ENCODE measurements at regions not wholly inside any gene's neighbourhood (a gene's known extent, or its start where the extent isn't known, plus 50 kb on each side); places are given as distances from the start of the nearest gene placed in this dataset.
"Not testable (repeated sequence)": the region's sequence is repeated elsewhere in the genome, so short reads cannot be mapped to it uniquely, and the experiment has no call there.

DNA sequence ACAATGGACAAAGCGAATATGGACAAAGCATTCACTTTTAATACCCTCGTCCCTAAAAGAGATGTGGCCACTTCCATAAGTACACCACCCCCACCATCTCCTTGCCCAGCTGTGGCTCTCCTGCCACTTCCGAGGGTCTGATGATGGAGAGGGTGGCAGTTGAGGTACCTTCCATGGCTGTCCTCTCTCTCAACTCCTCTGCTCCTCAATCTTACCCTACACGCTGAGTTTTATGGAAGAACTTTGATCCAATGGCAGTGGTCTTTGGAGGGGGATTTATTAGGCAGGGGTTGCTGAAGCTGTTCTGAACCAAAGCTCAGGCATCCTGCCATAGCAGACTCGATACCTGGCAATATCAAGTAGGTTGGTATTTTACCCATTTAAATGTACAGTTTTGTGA is 413.0 kb downstream of the TSHZ3 start:
- no peak for DNase-seq

DNA sequence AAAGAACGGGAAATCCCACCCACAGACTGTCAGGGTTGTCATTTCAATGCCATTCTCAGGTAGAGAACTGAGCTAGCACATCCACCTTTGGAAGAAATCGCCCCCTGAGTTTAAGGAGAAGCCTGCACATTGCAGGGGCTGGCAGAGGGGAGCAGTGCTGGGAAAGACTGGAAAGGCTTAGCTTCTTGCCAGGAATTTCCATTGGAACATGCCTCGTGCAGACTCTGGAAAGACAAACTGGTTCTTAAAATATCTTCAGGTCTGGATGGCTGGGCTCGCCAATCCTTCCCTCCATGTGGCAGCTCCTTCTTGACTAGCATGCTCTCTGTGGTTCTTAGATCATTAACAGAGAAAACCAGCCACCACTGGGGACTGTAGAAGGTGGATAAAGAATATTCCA is 414.1 kb downstream of the TSHZ3 start:
- DNase-seq: no peak

DNA sequence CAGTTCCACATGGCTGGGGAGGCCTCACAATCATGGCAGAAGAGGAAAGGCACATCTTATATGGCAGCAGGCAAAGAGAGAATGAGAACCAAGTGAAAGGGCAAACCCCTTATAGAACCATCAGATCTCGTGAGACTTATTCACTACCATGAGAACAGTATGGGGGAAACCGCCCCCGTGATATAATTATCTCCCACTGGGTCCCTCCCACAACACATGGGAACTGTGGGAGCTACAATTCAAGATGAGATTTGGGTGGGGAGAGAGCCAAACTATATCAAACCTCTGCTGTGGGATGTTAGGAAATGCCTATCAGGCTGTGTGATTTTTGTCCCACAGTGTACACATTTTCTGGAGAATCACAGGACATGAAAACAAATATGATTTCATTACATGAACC is 415.8 kb downstream of the TSHZ3 start:
- DNase-seq: not testable (repeated sequence)

DNA sequence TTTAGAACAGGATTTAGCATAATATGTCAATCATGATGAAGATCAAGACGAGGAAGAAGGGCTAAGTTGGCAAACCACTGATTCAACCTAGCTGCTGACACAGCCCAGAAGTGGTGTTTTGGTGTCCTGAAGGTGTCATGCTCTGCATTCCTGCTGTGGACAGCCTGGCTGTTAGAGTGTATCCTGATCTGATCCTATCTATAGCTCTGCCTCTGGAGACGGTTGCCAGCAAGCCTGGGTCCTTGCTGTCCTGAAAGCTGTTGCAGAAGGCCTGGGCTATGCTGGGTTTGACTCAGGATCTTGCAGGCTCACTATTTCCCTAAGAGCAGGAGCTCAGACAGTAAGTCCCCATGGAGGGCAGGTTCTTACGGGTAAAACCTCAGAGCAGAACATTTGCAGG is 416.4 kb downstream of the TSHZ3 start:
- no peak for DNase-seq

DNA sequence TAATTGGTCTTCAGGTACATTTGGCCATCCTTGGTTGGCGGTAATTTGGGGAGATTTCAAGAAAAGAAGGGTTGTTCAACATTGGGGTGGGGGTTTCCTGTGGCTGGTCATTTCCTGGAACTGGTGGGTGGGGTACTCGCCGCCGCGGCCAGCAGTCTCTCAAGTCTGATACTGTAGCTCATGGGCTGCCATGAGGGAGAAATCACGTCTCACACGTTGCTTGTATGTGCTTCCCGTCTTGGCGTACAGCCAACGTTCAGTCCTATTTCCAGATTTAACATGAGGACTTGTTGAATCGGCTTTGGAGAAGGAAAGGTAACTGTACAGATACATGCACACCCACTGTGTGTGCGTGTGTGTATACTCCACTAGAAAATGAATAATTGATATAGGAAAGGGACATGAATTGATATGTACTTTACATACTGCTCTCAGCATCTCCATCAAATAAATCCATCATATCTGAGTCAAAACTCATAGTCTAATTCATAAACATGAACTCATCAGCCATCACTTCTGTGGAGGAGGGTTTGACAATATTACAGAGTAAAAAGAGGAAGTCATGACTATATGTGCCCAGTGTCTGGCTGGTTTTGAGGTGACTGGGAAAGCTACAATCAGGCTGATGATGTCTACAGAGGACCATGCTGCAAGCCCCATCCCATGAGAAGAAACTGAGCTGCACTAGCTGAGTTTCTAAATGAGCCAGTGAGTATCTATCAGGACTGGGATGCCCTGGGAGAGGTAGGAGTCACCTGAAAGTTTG is 418.1 kb downstream of the TSHZ3 start:
- DNase-seq: peak in 2 of 4 experiments; percentile 14

DNA sequence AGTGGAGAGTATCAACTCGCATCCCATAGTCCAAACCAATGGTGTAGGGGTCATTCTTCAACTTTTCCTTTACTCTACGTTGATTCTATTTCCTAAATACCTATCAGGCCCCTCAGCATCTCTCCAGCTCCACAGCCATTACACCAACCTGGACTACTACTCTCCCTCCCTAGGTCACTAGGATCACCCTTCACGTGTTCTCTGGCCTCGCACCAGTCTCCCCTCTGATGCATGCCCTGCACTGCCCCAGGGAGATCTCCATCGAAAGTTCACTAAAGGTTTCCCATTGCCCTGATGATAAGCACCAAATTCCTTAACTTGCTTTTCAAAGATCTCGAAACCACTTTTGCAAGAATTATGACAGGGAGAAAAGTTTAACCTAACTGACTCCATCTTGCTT is 421.5 kb downstream of the TSHZ3 start:
- no peak for DNase-seq

DNA sequence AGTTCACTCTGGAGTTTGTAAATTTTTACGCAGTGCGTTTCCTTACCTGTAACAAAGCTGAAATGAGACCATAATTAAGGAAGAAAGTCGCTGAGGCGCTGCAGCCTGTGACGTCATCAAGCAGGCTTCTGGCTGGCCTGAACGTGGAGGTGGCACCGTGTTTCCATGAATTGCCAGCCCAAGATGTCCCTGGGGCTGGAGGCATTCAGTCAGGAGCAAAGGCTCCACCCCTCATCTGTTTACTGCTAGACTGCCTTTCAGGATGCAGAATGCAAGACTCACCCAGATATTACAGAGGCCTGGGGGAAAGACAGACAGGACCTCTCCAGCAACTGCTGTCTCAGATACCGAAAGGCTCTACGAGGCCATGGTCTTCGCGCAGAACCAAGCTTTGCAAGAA is 424.6 kb downstream of the TSHZ3 start:
- no peak for DNase-seq

DNA sequence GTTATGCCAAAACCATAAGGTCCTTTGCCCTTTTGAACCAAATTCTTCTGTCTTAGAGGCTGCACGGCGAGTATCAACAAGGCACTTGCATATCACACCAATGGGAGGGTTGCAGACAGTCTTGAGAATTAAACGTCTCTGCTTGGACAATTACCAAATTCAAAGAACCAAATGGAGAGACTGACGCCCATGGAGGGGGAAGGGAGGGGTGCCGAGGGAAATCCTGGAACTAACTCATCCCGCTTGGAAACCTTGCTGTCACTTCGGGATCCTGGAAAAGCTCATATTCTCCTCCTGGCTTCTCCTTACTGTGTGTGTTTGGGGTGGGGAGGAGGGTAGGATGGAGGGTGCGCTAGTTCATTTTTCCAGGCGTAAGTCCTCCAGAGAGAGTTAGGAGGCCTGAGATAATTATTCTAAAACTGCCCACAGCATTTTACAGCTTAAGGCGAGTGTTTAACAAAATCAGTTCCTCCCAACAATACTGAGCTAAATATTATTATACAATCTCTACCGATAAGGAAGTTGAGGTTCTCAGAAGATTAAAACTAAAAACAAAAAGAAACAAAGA is 425.1 kb downstream of the TSHZ3 start:
- DNase-seq: no peak

DNA sequence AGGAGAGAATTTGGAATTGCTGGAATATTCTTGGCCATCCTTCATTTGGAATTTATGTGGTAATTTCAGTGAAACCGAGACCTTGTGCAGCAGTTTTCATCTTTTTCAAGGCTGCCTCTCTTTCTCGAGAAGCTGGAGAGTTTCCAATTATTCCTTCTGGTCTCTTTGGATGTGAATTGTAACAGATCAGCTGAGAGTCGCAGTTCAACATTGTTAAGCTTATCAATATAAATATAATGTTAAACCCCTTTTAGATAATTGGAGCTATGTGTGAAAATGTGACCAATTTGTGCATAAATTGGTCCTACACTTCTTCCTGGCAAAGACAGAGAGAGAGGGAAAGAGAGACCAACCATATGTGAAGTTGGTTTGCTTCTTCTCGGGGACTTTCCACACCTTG is 425.6 kb downstream of the TSHZ3 start:
- DNase-seq: no peak

DNA sequence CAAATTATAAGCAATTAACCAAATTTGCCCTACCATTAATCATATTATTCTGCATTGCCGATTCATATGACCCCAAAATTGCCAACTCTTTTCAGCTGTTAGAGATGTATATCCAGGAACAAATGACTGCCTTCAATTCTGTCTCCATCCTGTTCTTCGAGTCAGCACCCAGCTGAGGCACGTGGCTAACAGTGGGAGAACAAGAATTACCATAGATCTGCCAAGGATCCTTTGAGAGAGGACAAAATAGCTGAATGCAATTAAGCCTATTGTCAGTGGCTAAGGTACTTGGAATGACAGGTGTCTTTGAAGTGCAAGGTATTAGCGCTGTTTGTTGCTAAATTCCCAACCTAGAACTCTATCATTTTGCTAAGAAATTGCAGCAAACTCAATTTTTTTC is 426.1 kb downstream of the TSHZ3 start:
- DNase-seq: no peak

DNA sequence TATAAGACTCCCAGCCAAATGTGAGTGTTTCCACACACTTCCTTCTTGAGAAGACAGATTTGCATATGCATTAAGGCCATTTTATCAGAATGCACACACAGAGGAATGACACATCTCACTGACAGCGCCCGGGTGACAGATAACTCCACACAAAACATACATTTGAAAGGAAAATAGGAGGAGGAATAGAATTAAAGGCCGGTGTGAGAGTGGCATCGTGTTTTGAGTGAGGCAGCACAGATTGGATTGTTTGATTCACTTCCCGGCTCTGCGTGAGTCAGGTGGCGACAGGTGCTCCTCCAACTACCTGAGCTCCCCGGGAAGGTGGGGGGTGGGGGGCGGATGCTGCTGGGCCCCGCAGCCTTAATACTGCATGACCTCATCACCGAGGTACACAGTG is 429.0 kb downstream of the TSHZ3 start:
- no peak for DNase-seq

DNA sequence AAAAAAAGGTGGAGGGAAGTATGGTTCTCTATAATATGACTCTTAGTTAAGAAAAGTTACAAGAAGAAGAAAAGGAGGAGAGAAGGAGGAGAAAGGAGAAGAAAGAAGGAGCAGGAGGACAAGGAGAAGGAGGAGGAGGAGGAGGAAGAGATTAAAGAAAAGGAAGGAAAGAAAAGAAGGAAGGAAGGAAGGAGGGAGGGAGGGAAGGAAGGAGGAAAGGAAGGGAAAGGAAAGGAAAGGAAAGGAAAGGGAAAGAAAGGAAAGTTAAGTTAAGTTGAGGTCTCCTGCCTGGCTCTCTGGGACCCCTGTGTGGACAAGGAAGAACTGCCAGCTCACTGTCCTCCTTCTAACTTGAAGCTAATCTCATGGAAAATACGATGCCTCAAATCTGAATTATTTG is 429.5 kb downstream of the TSHZ3 start:
- DNase-seq: no peak

DNA sequence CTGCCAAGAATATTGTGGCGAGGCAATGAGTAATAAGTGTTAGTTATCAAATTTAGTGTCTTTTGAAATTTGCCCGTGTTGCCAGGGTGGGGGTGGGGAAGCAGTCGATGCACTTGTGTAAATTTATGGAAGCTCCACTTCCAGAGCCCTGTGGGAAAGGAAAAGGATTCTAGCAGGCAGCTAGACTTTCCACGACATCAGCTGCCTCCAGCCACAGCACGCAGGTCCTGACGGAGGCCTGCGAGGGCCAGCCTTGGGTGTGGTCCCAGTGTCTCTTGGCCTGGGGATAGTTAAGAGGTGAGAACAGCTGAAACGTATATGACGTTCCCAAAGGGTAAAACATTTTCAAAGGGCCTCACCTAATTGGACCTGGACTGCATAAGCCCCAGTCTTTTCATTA is 433.0 kb downstream of the TSHZ3 start:
- DNase-seq: no peak

DNA sequence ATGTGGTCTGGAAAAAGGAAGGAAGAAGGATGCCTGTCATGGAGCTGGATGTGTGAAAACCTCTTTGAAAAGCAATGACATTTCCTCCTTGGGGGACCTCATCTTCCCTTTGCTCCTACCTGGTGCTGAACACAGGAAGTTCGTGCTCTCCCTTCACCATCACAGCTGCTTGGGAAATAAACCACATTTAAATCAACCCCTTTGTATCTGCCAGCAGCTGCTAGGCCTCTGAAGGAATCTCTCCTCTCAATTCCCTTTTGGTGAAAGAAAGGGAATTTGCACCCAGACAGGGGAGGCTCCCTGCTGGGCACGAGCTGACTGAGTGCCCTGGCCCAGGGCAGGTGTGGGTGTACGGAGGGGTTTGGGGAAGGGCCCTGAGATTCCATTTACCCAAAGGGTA is 437.7 kb downstream of the TSHZ3 start:
- DNase-seq: no peak

DNA sequence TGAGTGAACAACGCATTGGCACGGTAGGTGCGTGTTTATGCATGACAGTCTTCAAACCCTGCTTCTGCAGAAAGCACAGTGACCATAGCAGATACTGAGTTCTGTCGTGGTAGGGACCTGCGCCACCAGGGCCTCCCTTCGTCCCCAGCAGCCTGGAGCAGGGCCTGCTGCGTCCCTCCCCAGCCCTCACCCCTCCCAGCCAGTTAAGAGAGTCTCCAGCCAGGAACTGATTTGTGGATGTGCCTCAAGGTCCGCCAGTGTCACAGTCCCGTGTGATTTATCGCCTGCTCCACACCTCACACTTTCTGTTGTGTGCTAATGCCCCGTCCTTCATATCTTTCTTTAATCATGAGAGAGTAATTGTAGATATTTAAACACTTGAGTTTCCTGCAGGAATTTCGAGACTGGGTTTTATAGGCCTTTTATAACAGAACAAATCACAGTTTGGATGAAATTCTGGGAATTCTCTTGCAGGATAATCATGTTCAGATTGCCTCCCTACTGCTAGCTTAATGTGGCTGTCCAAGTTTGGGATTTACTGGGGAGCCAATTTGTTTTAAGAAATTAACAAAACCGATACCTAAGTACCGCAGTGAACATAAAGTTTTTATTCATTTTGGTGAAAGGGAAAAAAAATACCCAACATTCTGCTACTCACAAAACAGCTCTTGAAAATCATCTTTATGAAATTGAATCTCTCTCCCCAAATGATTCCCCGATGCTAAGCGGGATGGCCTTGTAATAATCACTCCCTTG is 438.6 kb downstream of the TSHZ3 start:
- no peak for DNase-seq

DNA sequence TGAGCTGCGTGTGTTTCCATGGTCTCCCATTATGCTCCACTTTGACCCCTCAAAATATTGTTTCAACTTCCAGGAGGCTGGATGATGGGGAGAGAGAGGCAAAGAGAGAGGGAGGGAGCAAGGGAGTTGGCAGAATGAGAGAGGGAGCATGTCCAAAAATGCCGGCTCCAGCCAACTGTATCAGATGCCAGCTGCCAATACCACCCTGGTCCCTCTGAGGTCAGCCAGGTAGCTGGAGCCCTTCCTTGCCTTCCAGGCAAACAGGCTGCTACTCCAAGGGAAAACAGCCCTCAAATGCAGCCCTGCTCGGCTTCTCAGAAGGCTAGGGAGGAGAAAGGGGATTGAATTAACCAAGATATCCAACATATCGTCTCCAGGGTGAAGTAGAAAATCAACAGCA is 440.0 kb downstream of the TSHZ3 start:
- DNase-seq: no peak

DNA sequence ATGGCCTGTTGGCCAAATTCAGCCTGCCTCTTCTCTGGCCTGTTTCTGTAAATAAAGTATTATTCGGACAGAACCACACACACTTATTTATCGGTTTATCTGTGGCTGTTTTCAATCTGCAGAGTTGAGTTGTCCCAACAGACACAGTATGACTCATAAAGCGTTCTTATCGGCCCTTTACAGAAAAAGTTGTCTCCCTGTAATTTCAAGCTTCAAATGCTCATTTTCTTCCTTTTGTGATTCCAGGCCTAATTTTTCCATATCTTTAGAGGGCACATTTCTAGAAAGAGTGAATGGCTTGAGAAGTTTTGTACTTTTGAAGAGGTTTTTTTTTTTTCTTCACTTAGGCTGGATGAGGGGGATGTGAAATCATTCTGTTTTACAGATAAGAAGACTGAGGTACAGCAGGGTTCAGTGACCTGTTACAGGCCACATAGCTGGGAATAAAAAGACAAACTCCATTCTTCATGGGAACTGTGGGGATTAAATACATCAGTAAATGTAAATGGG is 440.9 kb downstream of the TSHZ3 start:
- DNase-seq: no peak

DNA sequence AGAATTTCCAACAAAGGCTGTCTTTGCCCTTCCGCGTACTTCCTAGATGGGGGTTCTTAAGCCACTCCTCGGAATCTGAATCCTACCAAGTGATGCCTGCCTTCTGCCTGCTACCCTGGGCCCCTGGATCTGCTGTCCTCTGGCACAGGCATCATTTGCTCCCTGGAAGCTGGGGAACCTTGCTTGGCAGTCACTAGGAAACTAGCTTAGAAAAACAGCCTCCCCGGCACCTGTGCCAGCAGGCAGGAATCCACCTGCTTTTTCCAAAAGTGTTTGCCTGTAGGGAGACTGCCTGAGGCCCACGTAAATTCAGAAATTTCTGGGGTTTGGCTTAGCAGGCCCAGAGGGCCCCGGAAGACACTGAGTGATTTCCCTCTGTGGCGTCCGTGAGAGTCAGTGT is 442.4 kb downstream of the TSHZ3 start:
- no peak for DNase-seq

DNA sequence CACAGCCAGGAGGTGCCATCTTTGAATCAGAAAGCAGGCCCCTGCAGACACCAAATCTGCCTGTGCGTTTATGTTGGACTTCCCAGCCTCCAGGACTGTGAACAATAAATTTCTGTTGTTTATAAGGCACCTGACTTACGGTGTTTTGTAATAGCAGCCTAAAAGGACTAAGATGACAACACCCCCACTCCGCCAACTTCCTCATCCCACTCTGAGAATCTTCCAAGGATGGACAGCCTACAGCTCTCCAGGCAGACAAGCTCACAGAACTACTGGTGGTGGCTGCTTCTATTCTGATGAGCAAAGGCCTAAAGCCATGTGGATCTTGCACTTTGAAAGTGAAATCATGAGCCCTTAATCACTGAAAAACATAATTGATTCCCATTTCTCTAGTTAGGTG is 449.2 kb downstream of the TSHZ3 start:
- peak in 3 of 4 experiments; percentile 43 to 55 (median 50) for DNase-seq

DNA sequence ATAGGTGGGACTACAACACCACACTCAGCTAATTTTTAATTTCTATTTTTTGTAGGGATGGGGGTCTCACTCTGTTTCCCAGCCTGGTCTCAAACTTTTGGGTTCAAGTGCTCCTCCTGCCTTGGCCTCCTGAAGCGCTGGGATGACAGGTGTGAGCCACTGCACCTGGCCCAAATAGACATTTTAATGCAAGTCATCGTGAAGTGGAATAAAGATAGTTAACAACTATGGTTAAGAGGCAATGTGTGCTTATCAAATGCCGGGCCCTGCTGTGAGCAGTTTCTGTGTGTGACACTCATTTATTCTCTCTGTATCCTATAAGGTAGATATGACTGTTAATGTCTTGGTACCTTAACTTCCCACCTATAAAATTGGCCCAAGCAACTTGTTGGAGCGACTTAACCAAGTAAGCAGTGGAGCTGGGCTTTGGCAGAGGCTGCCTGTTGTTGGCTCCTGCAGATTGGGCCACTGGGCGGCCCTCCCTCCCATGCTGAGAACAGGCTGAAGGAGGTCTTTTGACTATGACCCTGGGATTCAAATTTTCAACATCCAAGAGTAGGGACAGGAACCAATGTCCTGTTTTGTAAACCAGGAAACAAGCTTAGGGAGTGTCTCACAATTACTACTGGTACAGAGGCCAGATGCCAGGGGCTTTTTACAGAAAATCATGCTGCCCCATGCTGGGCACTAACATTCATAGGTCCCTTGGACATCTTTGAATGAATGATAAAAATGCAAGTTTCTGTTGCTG is 450.7 kb downstream of the TSHZ3 start:
- DNase-seq: peak in 1 of 4 experiments; percentile 7

DNA sequence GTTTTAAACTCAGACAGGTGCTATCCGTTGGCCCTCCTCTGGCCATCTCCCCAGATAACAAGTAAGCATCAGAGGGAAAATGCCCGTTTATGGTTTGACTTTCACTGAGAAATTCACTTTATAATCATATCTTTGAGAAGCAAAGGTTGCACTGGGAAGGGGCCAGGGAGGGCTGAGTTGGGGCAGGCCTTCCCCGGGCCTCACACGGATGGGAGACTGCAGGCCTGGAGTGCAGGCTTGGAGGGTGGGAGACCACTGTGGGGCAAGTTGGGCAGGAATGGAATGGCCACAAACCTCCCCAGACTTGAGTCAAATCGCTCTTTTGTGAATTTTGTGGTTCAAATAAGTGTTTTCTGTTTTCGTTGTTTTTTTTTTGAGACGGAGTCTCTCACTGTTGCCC is 451.7 kb downstream of the TSHZ3 start:
- DNase-seq: no peak

DNA sequence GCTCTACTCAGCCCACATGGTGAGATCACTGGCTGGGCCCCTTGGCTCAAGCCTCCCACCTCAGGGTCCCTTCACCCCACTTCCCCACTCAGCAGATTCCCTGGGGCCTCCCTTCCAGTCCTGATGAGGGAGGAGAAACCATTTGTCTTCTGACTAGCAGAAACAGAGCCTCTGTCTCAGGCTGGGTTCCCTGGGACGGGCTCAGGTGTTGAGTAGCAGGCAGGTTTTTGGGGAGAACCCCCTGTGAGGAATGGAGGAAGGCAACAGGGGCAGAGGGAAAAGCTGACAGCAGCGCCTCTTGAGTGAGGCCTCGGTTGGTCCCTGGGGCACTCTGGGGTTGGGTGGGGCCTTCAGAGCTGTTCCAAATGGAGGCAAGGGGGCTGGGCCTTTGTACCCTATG is 452.2 kb downstream of the TSHZ3 start:
- no peak for DNase-seq

DNA sequence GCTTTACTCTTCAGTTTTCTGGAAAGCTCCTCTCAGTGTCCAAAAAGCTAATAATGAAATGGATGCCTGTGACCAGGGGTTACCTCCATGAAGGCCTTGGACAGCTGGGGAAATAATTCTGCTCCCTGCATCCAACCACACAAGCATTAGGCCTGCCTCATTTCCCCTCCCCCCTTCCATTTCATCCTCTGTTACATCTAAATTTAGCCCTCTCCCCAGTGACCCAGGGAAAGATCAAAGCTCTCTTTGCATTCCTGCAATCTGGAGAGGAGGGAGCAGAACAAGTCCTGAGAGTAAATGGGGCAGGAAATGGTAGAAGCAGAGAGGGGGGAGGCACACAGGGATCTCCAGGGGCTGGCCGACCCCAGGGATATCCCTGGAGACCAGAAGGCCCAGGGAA is 452.7 kb downstream of the TSHZ3 start:
- DNase-seq: no peak
